HCT116 (cell line): ENCODE measurements at regions not wholly inside any gene's neighbourhood (a gene's known extent, or its start where the extent isn't known, plus 50 kb on each side); places are given as distances from the start of the nearest gene placed in this dataset.

ENCODE experiments used
- ATAC-seq: fragments of 200-7000 bp; cut with Tn5 transposase; 2 replicates; pipeline ENCODE4 v1.9.1; 2020; ENCODE audit warnings: mild to moderate bottlenecking, moderate library complexity
- BruUV-seq: library from RNA; stranded (reverse); fragments of 400-500 nt; replicated peaks from 2 replicates; lab custom pipeline; 2021; lab: Mats Ljungman, UMichigan
- CTCF ChIA-PET: fragments of 300-600 bp; sonication (Branson Sonifier 250); formaldehyde crosslinking; loops from one replicate; lab custom pipeline; 2021; ENCODE audit warnings: antibody characterized with exemption; lab: Charles Lee
- POLR2A ChIA-PET: fragments of 300-600, 350-600 bp; sonication (Branson Sonifier 250); formaldehyde crosslinking; loops from one replicate; lab custom pipeline; 2021; ENCODE audit warnings: antibody characterized with exemption; lab: Charles Lee
- RAD21 ChIA-PET, 2 experiments: fragments of 300-600 bp; sonication (Branson Sonifier 250); formaldehyde crosslinking; loops; one replicate each; lab custom pipeline; 2023; ENCODE audit warnings: low total read pairs in 2 of 2; ENCODE audit not compliant: uncharacterized antibody in 2 of 2, unreplicated experiment in 2 of 2, low non-redundant PET in 1 of 2; lab: Charles Lee
- DNase-seq: peaks from one replicate; pipeline ENCODE4 v3.0.0-alpha.2; 2010; ENCODE audit warnings: low read depth, low spot score
- H2AFZ ChIP-seq: fragments of 200-600 bp; shearing (Covaris generic), sonication (generic); 2 replicates; pipeline ENCODE4 v1.6.1; 2017; ENCODE audit warnings: low read depth, mixed run types, mixed read lengths, antibody characterized with exemption, low read length; ENCODE audit not compliant: poor library complexity, severe bottlenecking
- H3K27ac ChIP-seq: 2 replicates; pipeline ENCODE4 v1.5.1; 2012; ENCODE audit warnings: low read depth, low read length
- H3K27me3 ChIP-seq: fragments of 200-600 bp; sonication (generic); 2 replicates; pipeline ENCODE4 v1.6.1; 2016; ENCODE audit warnings: mixed run types, low read length, mixed read lengths; ENCODE audit not compliant: insufficient read depth
- H3K36me3 ChIP-seq, 2 experiments: fragments of 200-500 bp in 1 of 2; fragments of 200-600 bp in 1 of 2; sonication (Bioruptor generic) in 1 of 2; sonication (generic) in 1 of 2; 2 replicates each; pipeline versions ENCODE4 v1.5.1 to v1.6.1; 2014 to 2016; ENCODE audit warnings: low read length in 2 of 2, inconsistent platforms in 1 of 2, mixed read lengths in 1 of 2, mixed run types in 1 of 2; ENCODE audit not compliant: insufficient read depth in 2 of 2, control insufficient read depth in 1 of 2
- H3K4me1 ChIP-seq, 2 experiments: fragments of 200-600 bp in 1 of 2; sonication (generic) in 1 of 2; 2 replicates each; pipeline versions ENCODE4 v1.5.1 to v1.6.1; 2012 to 2017; ENCODE audit warnings: low read length in 2 of 2, inconsistent platforms in 1 of 2, mild to moderate bottlenecking in 1 of 2, mixed read lengths in 1 of 2, mixed run types in 1 of 2, moderate library complexity in 1 of 2; ENCODE audit not compliant: insufficient read depth in 2 of 2, control insufficient read depth in 1 of 2
- H3K4me2 ChIP-seq: fragments of 200-600 bp; sonication (generic); 2 replicates; pipeline ENCODE4 v1.6.1; 2017; ENCODE audit warnings: mixed run types, low read length, mixed read lengths
- H3K4me3 ChIP-seq, 2 experiments: fragments of 200-600 bp in 1 of 2; sonication (generic) in 1 of 2; replicated peaks in 1 of 2; 2 replicates each; pipeline ENCODE4 v1.5.1; 2011 to 2016; ENCODE audit warnings: low read length in 2 of 2, control low read depth in 1 of 2, low read depth in 1 of 2, mild to moderate bottlenecking in 1 of 2, mixed read lengths in 1 of 2, mixed run types in 1 of 2
- H3K79me2 ChIP-seq: fragments of 200-600 bp; sonication (generic); 2 replicates; pipeline ENCODE4 v1.6.1; 2017; ENCODE audit warnings: mild to moderate bottlenecking, mixed run types, low read length, moderate library complexity, mixed read lengths; ENCODE audit not compliant: insufficient read depth
- H3K9ac ChIP-seq: fragments of 200-600 bp; sonication (generic); 2 replicates; pipeline ENCODE4 v1.6.1; 2016; ENCODE audit warnings: low read length, mixed read lengths
- H3K9me2 ChIP-seq: fragments of 200-600 bp; sonication (generic), shearing (Covaris generic); 2 replicates; pipeline ENCODE4 v1.6.1; 2017; ENCODE audit warnings: mixed run types, mild to moderate bottlenecking, moderate library complexity; ENCODE audit not compliant: insufficient read depth
- H3K9me3 ChIP-seq, 2 experiments: fragments of 200-500 bp in 1 of 2; fragments of 200-600 bp in 1 of 2; sonication (Bioruptor generic) in 1 of 2; sonication (generic) in 1 of 2; 2 replicates each; pipeline ENCODE4 v1.6.1; 2014 to 2017; ENCODE audit warnings: low read length in 2 of 2, mixed read lengths in 2 of 2, inconsistent platforms in 1 of 2, low read depth in 1 of 2, mild to moderate bottlenecking in 1 of 2, mixed run types in 1 of 2, moderate library complexity in 1 of 2; ENCODE audit not compliant: control insufficient read depth in 1 of 2, insufficient read depth in 1 of 2
- H4K20me1 ChIP-seq: fragments of 200-600 bp; sonication (generic), shearing (Covaris generic); 2 replicates; pipeline ENCODE4 v1.6.1; 2017; ENCODE audit warnings: mixed run types, mild to moderate bottlenecking, moderate library complexity; ENCODE audit not compliant: insufficient read depth
- CEBPB ChIP-seq: IDR thresholded peaks from 2 replicates; pipeline ENCODE4 v1.6.1; 2012; ENCODE audit warnings: low read depth
- EZH2phosphoT487 ChIP-seq: fragments of 200-600 bp; IDR thresholded peaks from 2 replicates; pipeline ENCODE4 v1.6.1; 2018; ENCODE audit warnings: antibody characterized with exemption, borderline replicate concordance
- FOSL1 ChIP-seq: IDR thresholded peaks from 2 replicates; pipeline ENCODE4 v1.6.1; 2012; ENCODE audit warnings: low read depth
- JUND ChIP-seq: IDR thresholded peaks from 2 replicates; pipeline ENCODE4 v1.6.1; 2012
- POLR2AphosphoS5 ChIP-seq: IDR thresholded peaks from 2 replicates; pipeline ENCODE4 v1.6.1; 2011; ENCODE audit warnings: mild to moderate bottlenecking, low read depth, low read length, moderate library complexity
- RAD21 ChIP-seq: IDR thresholded peaks from 2 replicates; pipeline ENCODE4 v1.6.1; 2012; ENCODE audit warnings: low read depth, mild to moderate bottlenecking
- SRF ChIP-seq: IDR thresholded peaks from 2 replicates; pipeline ENCODE4 v1.6.1; 2012; ENCODE audit warnings: low read depth
- intact Hi-C: fragments of 100-400 bp; cut with micrococcal nuclease; formaldehyde crosslinking; loops from 2 replicates; pipeline ENCODE4 v1.10.0; 2022

DNA sequence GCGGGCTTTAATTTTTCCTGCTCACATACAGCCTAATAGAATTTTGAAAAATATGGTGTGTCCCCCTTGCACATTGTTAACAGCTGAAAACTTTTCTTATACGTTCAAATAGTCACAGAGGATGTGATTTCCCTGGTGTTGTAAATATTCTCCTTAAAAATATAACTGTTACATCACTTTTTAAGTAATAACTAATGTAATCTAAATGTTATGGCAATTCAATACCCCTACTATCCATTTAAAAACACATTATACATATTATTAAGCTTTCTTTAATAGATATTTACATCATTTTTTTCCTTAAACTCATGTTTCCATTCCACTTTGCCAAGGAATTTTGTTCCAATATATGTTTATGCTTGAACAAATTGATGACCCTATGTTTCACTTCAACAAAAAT, 85.5 kb upstream of the S1PR1 start:
- BruUV-seq: no TSS peak
- Histone ChIP-seq H3K27me3 (no peaks in the 10 kb centered on the region), H3K36me3 (no peaks in the 10 kb centered on the region), H3K9me2 (no peaks in the 10 kb centered on the region), H2AFZ (peak overlapping the region; percentile 65), H3K4me3 (no peak overlapping the region), H3K79me2 (no peaks in the 10 kb centered on the region), H3K27ac (no peak overlapping the region), H3K4me1 (peaks cover 0 to 5% of the 10 kb centered on the region in 2 experiments; a peak in 1 of 4 replicates), H4K20me1 (no peaks in the 10 kb centered on the region), H3K4me2 (no peak overlapping the region), H3K9ac (no peak overlapping the region), H3K9me3 (no peaks in the 10 kb centered on the region)
- ChIA-PET RAD21 (no interaction called here), CTCF (no interaction called here), POLR2A (no interaction called here)
- DNase-seq (no peak), ATAC-seq (no peak)
- intact Hi-C loops: no loop called here
- TF ChIP-seq SRF (no peak), RAD21 (no peak), JUND (no peak), EZH2phosphoT487 (no peak)

DNA sequence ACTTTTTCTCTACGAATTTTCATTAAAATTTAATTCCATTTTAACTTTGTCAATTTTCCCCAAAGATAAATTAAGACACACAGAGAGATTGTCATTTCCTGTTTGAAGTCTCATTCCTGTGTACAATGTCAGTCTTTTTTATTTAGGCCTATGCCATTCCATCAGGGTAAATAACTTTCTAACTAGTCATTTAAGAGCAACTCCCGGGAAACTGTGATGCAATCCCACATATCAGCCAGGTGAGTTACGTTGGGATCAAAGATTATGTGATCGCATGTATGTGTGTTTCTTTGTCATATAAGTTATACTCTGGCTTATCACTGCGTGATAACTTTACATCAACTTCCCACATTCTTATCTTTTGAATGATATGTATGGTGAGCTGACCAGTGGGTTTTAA, 86.1 kb upstream of the S1PR1 start:
- no TSS peak for BruUV-seq
- ChIA-PET RAD21 (no interaction called here), CTCF (no interaction called here), POLR2A (no interaction called here)
- Histone ChIP-seq H3K79me2 (no peaks in the 10 kb centered on the region), H3K9me3 (no peaks in the 10 kb centered on the region), H3K9me2 (no peaks in the 10 kb centered on the region), H3K27ac (no peak overlapping the region), H3K27me3 (no peaks in the 10 kb centered on the region), H3K36me3 (no peaks in the 10 kb centered on the region), H3K4me3 (no peak overlapping the region), H3K4me2 (no peak overlapping the region), H4K20me1 (no peaks in the 10 kb centered on the region), H3K9ac (no peak overlapping the region), H3K4me1 (peaks cover 0 to 5% of the 10 kb centered on the region in 2 experiments; a peak in 1 of 4 replicates), H2AFZ (peak overlapping the region; percentile 14)
- TF ChIP-seq FOSL1 (peak; percentile 37; the same call in 1 of the 2 replicates), CEBPB (peak; percentile 66; the same call in 1 of the 2 replicates), POLR2AphosphoS5 (no peak)
- intact Hi-C loops: no loop called here
- DNase-seq: no peak
- ATAC-seq: no peak
